K562 (cell line): ENCODE measurements at regions not wholly inside any gene's neighbourhood (a gene's known extent, or its start where the extent isn't known, plus 50 kb on each side); places are given as distances from the start of the nearest gene placed in this dataset.
"Not testable (repeated sequence)": the region's sequence is repeated elsewhere in the genome, so short reads cannot be mapped to it uniquely, and the experiment has no call there.

Experiments used
- ATAC-seq: fragments of 200-7000 bp; cut with Tn5 transposase; 3 replicates; pipeline ENCODE4 v1.9.1; 2020; ENCODE audit warnings: moderate library complexity
- BruUV-seq: library from RNA; stranded (reverse); fragments of 400-500 nt; replicated peaks from 2 replicates; lab custom pipeline; 2021; lab: Mats Ljungman, UMichigan
- CTCF ChIA-PET: fragments of 300-600 bp; formaldehyde crosslinking; extraction: SDS; loops from one replicate; lab custom pipeline; 2021; ENCODE audit warnings: low intra/inter-chr PET ratio; lab: Yijun Ruan, JAX
- POLR2A ChIA-PET: fragments of 300-600, 350-650 bp; sonication (Branson Sonifier 250); formaldehyde crosslinking; extraction: SDS; loops from one replicate; lab custom pipeline; 2021; ENCODE audit warnings: antibody characterized with exemption, inconsistent platforms; lab: Yijun Ruan, JAX
- DNase-seq, 4 experiments: peaks; one replicate each; pipeline versions ENCODE4 v3.0.0 to v3.0.0-alpha.2; 2011 to 2018; ENCODE audit warnings: low spot score in 3 of 4, mixed read lengths in 3 of 4; ENCODE audit errors: extremely low read depth in 1 of 4
- FAIRE-seq: peaks from 2 replicates; lab custom pipeline; 2011; peaks lifted over from hg19 to GRCh38; lab: Jason Lieb, UNC
- H2AFZ ChIP-seq: 2 replicates; pipeline ENCODE4 v1.6.0; 2011; ENCODE audit warnings: low read depth, low read length, control low read depth, inconsistent platforms
- H3K27ac ChIP-seq: fragments of 200-600 bp; 3 replicates; pipeline ENCODE4 v1.8.0; 2011; ENCODE audit warnings: low read depth, mild to moderate bottlenecking, control low read depth, inconsistent platforms, low read length, moderate library complexity, mixed read lengths; ENCODE audit errors: extremely low read depth
- H3K27me3 ChIP-seq, 2 experiments: fragments of 300-600 bp in 1 of 2; 2 replicates in 1 of 2; 3 replicates in 1 of 2; pipeline versions ENCODE4 v1.6.0 to v1.8.0; 2011; ENCODE audit warnings: inconsistent platforms in 2 of 2, low read length in 2 of 2, mild to moderate bottlenecking in 1 of 2, mixed read lengths in 1 of 2, moderate library complexity in 1 of 2; ENCODE audit not compliant: control insufficient read depth in 2 of 2, insufficient read depth in 2 of 2
- H3K36me3 ChIP-seq: fragments of 300-600 bp; 3 replicates; pipeline ENCODE4 v1.8.0; 2011; ENCODE audit warnings: mild to moderate bottlenecking, low read length, inconsistent platforms; ENCODE audit not compliant: control insufficient read depth, insufficient read depth
- H3K4me1 ChIP-seq, 2 experiments: fragments of 200-600 bp in 1 of 2; replicated peaks in 1 of 2; 2 replicates in 1 of 2; 3 replicates in 1 of 2; pipeline versions ENCODE4 v1.5.1 to v1.8.0; 2011; ENCODE audit warnings: inconsistent platforms in 2 of 2, low read length in 2 of 2, mild to moderate bottlenecking in 1 of 2, mixed read lengths in 1 of 2, moderate library complexity in 1 of 2; ENCODE audit not compliant: control insufficient read depth in 2 of 2, insufficient read depth in 2 of 2
- H3K4me2 ChIP-seq: 2 replicates; pipeline ENCODE4 v1.6.1; 2011; ENCODE audit warnings: low read length, control low read depth, inconsistent platforms, mixed read lengths; ENCODE audit not compliant: insufficient read depth
- H3K4me3 ChIP-seq: fragments of 200-600 bp; sonication (generic), shearing (Covaris generic); 2 replicates; pipeline ENCODE4 v1.5.1; 2016; ENCODE audit warnings: control low read depth, inconsistent platforms
- H3K79me2 ChIP-seq: fragments of 200-600 bp; 3 replicates; pipeline ENCODE4 v1.8.0; 2011; ENCODE audit warnings: low read length, inconsistent platforms; ENCODE audit not compliant: control insufficient read depth, insufficient read depth
- H3K9ac ChIP-seq, 2 experiments: 2 replicates each; pipeline versions ENCODE4 v1.6.0 to v1.6.1; 2011; ENCODE audit warnings: low read depth in 2 of 2, low read length in 2 of 2, control low read depth in 1 of 2, inconsistent platforms in 1 of 2, mild to moderate bottlenecking in 1 of 2, mixed read lengths in 1 of 2; ENCODE audit not compliant: insufficient read depth in 1 of 2
- H3K9me1 ChIP-seq: one replicate; pipeline ENCODE4 v1.6.0; 2011; ENCODE audit warnings: inconsistent platforms, mild to moderate bottlenecking, low read length, moderate library complexity; ENCODE audit not compliant: control insufficient read depth, insufficient read depth
- H3K9me3 ChIP-seq: replicated peaks from 2 replicates; pipeline ENCODE4 v1.5.1; 2011; ENCODE audit warnings: low read depth, low read length, inconsistent platforms; ENCODE audit not compliant: control insufficient read depth, insufficient read depth
- H4K20me1 ChIP-seq: replicated peaks from 2 replicates; pipeline ENCODE4 v1.6.1; 2011; ENCODE audit warnings: low read length, inconsistent platforms, mixed read lengths; ENCODE audit not compliant: control insufficient read depth, insufficient read depth
- BHLHE40 ChIP-seq: IDR thresholded peaks from 2 replicates; pipeline ENCODE4 v1.6.1; 2011; ENCODE audit warnings: low read length, improper control_type of control experiment
- CBFA2T2 ChIP-seq: fragments of 450-650 bp; conservative IDR thresholded peaks from 2 replicates; pipeline ENCODE4 v1.6.1; 2017; ENCODE audit warnings: mild to moderate bottlenecking
- GABPA ChIP-seq: fragments of 200-800 bp; sonication (Bioruptor generic); conservative IDR thresholded peaks from 2 replicates; pipeline ENCODE4 v1.6.1; 2016; ENCODE audit warnings: low read depth, missing genetic modification characterization, missing compliant biosample characterization
- L3MBTL2 ChIP-seq: fragments of 450-650 bp; IDR thresholded peaks from 2 replicates; pipeline ENCODE4 v1.6.1; 2016; ENCODE audit warnings: mild to moderate bottlenecking, moderate library complexity
- PHF8 ChIP-seq: fragments of 200-600 bp; sonication (generic); IDR thresholded peaks from 2 replicates; pipeline ENCODE4 v1.6.1; 2012; ENCODE audit warnings: mixed run types, mild to moderate bottlenecking, inconsistent platforms, low read length, moderate library complexity, borderline replicate concordance
- POLR2G ChIP-seq: fragments of 200-400 bp; formaldehyde crosslinking; IDR thresholded peaks from 2 replicates; pipeline ENCODE4 v1.6.1; 2017; ENCODE audit warnings: low read depth, mild to moderate bottlenecking, antibody characterized with exemption, low read length, moderate library complexity
- RAD51 ChIP-seq: fragments of 450-650 bp; IDR thresholded peaks from 2 replicates; pipeline ENCODE4 v1.7.1; 2016; ENCODE audit warnings: low read depth, mild to moderate bottlenecking, borderline replicate concordance
- RBFOX2 ChIP-seq: fragments of 200-400 bp; formaldehyde crosslinking; IDR thresholded peaks from 2 replicates; pipeline ENCODE4 v1.6.1; 2017; ENCODE audit warnings: low read depth, mild to moderate bottlenecking, low read length, moderate library complexity
- WGBS: fragments of 100-300 bp; shearing (Covaris generic); methylation state at CpG from one replicate; pipeline ENCODE4 v1.1.6; 2016; ENCODE audit warnings: low coverage, mixed read lengths; ENCODE audit not compliant: insufficient coverage; ENCODE audit errors: missing lambda C conversion rate; 5-methylcytosine and 5-hydroxymethylcytosine counted together
- in situ Hi-C: fragments of 300-500 bp; cut with MboI; formaldehyde crosslinking; loops from 4 replicates; pipeline ENCODE4 v1.15.0; 2018; ENCODE audit warnings: inconsistent platforms, mixed read lengths
- intact Hi-C: fragments of 100-400 bp; cut with micrococcal nuclease; formaldehyde crosslinking; loops from 2 replicates; pipeline ENCODE4 v1.14.2; 2022
- TF ChIP-seq, protein P1 (sequence below): fragments of 450-650 bp; formaldehyde crosslinking; IDR thresholded peaks from 2 replicates; pipeline ENCODE4 v1.4.0; 2020; ENCODE audit warnings: mild to moderate bottlenecking, mixed read lengths
- TF ChIP-seq, protein P2 (sequence below): sonication (generic); formaldehyde crosslinking; IDR thresholded peaks from 2 replicates; pipeline ENCODE4 v1.5.0; 2020; ENCODE audit warnings: missing genetic modification reagents

DNA sequence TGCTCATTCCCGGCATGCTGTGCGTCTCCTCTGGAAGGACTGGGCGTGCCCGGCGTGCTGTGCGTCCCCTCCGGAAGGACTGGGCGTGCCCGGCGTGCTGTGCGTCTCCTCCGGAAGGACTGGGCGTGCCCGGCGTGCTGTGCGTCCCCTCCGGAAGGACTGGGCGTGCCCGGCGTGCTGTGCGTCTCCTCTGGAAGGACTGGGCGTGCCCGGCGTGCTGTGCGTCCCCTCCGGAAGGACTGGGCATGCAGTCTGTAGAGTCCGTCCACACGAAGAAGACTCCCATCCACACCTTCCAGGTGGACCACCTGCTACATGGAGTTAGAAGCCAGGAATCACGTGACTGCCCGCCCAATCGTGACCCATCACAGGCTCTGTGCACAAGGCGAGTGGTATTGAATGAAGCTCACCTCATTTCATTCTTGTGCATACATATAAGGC is 577.7 kb upstream of the ADARB2 start:
- in situ Hi-C loops, POLR2A ChIA-PET: not testable (repeated sequence)
- CTCF ChIA-PET: interaction anchor here (0.6 kb wide), 1 partner anchor 176 kb away, joined by 3 read pairs; no protein-coding TSS in a partner anchor
- peak; percentile 75 for TF ChIP-seq L3MBTL2
- peak; percentile 68 for TF ChIP-seq POLR2G
- TF ChIP-seq RBFOX2: peak; percentile 77
- peak; percentile 83 for TF ChIP-seq RAD51
- TF ChIP-seq, protein P1, sequence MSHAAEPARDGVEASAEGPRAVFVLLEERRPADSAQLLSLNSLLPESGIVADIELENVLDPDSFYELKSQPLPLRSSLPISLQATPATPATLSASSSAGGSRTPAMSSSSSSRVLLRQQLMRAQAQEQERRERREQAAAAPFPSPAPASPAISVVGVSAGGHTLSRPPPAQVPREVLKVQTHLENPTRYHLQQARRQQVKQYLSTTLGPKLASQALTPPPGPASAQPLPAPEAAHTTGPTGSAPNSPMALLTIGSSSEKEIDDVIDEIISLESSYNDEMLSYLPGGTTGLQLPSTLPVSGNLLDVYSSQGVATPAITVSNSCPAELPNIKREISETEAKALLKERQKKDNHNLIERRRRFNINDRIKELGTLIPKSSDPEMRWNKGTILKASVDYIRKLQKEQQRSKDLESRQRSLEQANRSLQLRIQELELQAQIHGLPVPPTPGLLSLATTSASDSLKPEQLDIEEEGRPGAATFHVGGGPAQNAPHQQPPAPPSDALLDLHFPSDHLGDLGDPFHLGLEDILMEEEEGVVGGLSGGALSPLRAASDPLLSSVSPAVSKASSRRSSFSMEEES: peak; percentile 94
- peak; percentile 58 for TF ChIP-seq BHLHE40
- 0 out of 2 replicates have a peak, but pooled peaks have one; percentile 25 for TF ChIP-seq CBFA2T2
- peak; percentile 73 for TF ChIP-seq GABPA (tag)
- peak; percentile 27; the same call in 1 of the 2 replicates for TF ChIP-seq PHF8
- TF ChIP-seq, protein P2, sequence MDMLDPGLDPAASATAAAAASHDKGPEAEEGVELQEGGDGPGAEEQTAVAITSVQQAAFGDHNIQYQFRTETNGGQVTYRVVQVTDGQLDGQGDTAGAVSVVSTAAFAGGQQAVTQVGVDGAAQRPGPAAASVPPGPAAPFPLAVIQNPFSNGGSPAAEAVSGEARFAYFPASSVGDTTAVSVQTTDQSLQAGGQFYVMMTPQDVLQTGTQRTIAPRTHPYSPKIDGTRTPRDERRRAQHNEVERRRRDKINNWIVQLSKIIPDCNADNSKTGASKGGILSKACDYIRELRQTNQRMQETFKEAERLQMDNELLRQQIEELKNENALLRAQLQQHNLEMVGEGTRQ: peak; percentile 79

More for the DNA sequence above, 577.7 kb upstream of the ADARB2 start:
- H3K9me3 ChIP-seq, H3K79me2 ChIP-seq, H3K9me1 ChIP-seq, H3K27ac ChIP-seq, H3K36me3 ChIP-seq, H3K9ac ChIP-seq, H4K20me1 ChIP-seq, H3K27me3 ChIP-seq, H3K4me1 ChIP-seq, intact Hi-C loops, BruUV-seq: not testable (repeated sequence)
- peak; percentile 37 for FAIRE-seq
- WGBS: 3% methylated on average over 19 of the region's 32 CpGs
- DNase-seq: peak; percentile 55 to 68 (median 64)
- Histone ChIP-seq H3K4me2 (peak overlapping the region; percentile 73), H2AFZ (peak overlapping the region; percentile 75), H3K4me3 (peak overlapping the region; percentile 14; the same call in 1 of the 2 replicates)
- ATAC-seq: peak; percentile 94
